ENCODE measurements at regions not wholly inside any gene's neighbourhood (a gene's known extent, or its start where the extent isn't known, plus 50 kb on each side); places are given as distances from the start of the nearest gene placed in this dataset.

- intact Hi-C loops (cut with micrococcal nuclease), result no loop called here
- Histone ChIP-seq H3K27me3 (ENCODE audit: low read depth) (peaks cover 20% of the 10 kb centered on the region), H3K4me1 (no peaks in the 10 kb centered on the region), H3K36me3 (no peaks in the 10 kb centered on the region), H3K27ac (replicated peaks) (no peak overlapping the region), H3K9me3 (replicated peaks) (no peaks in the 10 kb centered on the region), H3K4me3 (no peak overlapping the region)
- TF ChIP-seq CTCF (IDR thresholded peaks at IDR 0.05; ENCODE audit: borderline replicate concordance), result no peak
- no peak for DNase-seq
Observed at GRCh38 chr9:84583866-84584265, 85.7 kb upstream of the NTRK2 start.

DNA sequence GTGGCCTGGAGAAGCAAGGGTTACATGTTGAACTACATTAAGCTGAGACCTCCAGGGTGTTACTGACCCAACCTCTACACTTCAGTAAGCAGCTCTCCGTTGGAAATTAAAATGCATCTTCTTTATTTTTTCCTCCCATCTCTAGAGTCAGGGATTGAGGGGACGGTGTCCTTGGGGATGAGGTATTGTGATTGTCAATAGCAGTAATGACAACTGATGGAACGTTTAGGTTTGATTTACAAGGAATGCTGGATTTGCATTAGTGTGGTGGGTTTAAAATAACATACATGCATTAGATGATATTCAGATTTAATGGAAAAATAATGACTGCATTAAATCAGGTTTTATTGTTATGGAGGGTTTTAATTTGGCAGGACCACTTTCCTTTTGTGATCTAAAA is 82.9 kb upstream of the NTRK2 start:
- intact Hi-C loops (cut with micrococcal nuclease), result no loop called here

GRCh38 chr9:84587153-84587552 is 82.4 kb upstream of the NTRK2 start:
- H3K27ac ChIP-seq (replicated peaks), result no peak overlapping the region

More for the DNA sequence above, 82.9 kb upstream of the NTRK2 start:
- Histone ChIP-seq H3K36me3 (no peaks in the 10 kb centered on the region), H3K27ac (replicated peaks) (no peak overlapping the region), H3K9me3 (replicated peaks) (no peaks in the 10 kb centered on the region), H3K4me1 (no peaks in the 10 kb centered on the region), H3K4me3 (no peak overlapping the region), H3K27me3 (ENCODE audit: low read depth) (peaks cover 23% of the 10 kb centered on the region)
- DNase-seq, result no peak
- TF ChIP-seq CTCF (IDR thresholded peaks at IDR 0.05; ENCODE audit: borderline replicate concordance), result no peak

DNA sequence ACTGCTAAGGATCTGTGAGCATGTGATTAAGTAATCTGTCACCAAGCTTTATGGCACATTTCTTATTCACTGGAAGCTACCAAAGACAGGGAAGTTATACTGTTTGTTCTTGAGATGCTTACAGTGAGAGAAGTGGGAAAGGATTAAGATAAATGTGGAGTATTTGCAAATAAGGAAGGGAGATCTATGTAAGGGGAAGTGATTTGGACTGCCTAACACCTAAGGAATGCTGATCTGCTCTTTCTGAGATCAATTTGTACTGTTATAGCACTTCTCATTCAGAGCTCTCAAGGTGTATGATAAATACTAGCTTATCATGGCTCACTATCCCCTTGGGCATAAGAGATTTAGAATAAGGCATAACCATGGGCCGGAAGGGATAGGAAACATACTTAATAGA is 80.0 kb upstream of the NTRK2 start:
- no peaks in the 10 kb centered on the region for H3K36me3 ChIP-seq
- H3K27ac ChIP-seq (replicated peaks), result no peak overlapping the region
- TF ChIP-seq CTCF (IDR thresholded peaks at IDR 0.05; ENCODE audit: borderline replicate concordance), result no peak
- intact Hi-C loops (cut with micrococcal nuclease), result no loop called here
- H3K9me3 ChIP-seq (replicated peaks), result no peaks in the 10 kb centered on the region
- H3K27me3 ChIP-seq (ENCODE audit: low read depth), result peaks cover 21% of the 10 kb centered on the region
- no peak for DNase-seq
- H3K4me3 ChIP-seq, result no peak overlapping the region
- H3K4me1 ChIP-seq, result no peaks in the 10 kb centered on the region

More at GRCh38 chr9:84587153-84587552, 82.4 kb upstream of the NTRK2 start:
- no peak for TF ChIP-seq CTCF (IDR thresholded peaks at IDR 0.05; ENCODE audit: borderline replicate concordance)
- Histone ChIP-seq H3K9me3 (replicated peaks) (no peaks in the 10 kb centered on the region), H3K36me3 (no peaks in the 10 kb centered on the region), H3K4me3 (no peak overlapping the region), H3K27me3 (ENCODE audit: low read depth) (peaks cover 23% of the 10 kb centered on the region), H3K4me1 (no peaks in the 10 kb centered on the region)
- DNase-seq, result no peak
- intact Hi-C loops (cut with micrococcal nuclease), result no loop called here

DNA sequence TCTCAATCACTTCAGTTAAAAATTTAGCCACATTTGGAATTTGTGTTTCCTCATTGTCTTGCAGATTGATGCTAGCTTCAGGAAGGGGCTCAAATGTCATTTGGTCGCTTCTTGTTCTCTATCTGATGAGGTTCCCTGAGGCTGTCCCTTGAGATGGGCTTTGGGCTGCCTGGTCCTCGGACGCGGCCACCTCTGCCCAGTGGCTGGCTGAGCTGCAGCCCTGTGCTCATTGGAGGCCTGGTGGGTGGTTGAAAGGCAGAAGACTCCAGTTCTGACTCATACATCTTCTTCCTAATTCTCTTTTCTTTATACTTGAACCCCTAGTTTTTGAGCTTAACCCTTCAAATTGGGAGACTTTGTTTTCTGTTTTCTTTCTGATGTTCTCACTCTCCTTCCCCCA is 78.8 kb upstream of the NTRK2 start:
- Histone ChIP-seq H3K4me3 (no peak overlapping the region), H3K27me3 (ENCODE audit: low read depth) (peaks cover 9% of the 10 kb centered on the region), H3K27ac (replicated peaks) (no peak overlapping the region), H3K9me3 (replicated peaks) (no peaks in the 10 kb centered on the region), H3K4me1 (no peaks in the 10 kb centered on the region), H3K36me3 (no peaks in the 10 kb centered on the region)
- intact Hi-C loops (cut with micrococcal nuclease), result no loop called here
- no peak for DNase-seq
- TF ChIP-seq CTCF (IDR thresholded peaks at IDR 0.05; ENCODE audit: borderline replicate concordance), result no peak

DNA sequence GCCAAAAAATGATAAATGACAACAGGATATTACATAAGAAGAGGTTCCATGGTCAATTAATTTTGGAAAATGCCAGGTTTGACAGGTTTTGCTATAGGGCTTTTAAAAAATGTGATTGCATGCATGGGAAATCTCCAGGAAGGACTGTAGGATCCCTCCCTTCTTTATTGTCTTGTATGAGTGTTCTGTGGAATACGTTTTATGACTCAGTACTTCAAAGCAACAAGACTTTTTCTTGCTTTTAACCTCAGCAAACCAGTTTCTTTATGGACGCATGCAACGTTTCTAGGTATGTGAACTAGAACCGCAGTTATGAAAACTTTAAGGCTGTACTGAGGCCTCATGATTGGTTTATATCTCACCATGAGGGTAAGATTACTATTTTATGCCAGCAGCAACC is 76.6 kb upstream of the NTRK2 start:
- no peak for TF ChIP-seq CTCF (IDR thresholded peaks at IDR 0.05; ENCODE audit: borderline replicate concordance)
- Histone ChIP-seq H3K27me3 (ENCODE audit: low read depth) (peaks cover 9% of the 10 kb centered on the region), H3K9me3 (replicated peaks) (no peaks in the 10 kb centered on the region), H3K4me3 (no peak overlapping the region), H3K36me3 (no peaks in the 10 kb centered on the region), H3K4me1 (no peaks in the 10 kb centered on the region), H3K27ac (replicated peaks) (no peak overlapping the region)
- no peak for DNase-seq
- intact Hi-C loops (cut with micrococcal nuclease), result no loop called here
